Right ventricle myocardium inferior (tissue), 1 donor: ENCODE measurements at regions not wholly inside any gene's neighbourhood (a gene's known extent, or its start where the extent isn't known, plus 50 kb on each side); places are given as distances from the start of the nearest gene placed in this dataset.

Experiments used
- ATAC-seq: fragments of 200-7000 bp; cut with Tn5 transposase; one replicate; pipeline ENCODE4 v1.9.1; 2020; ENCODE audit warnings: mild to moderate bottlenecking, moderate library complexity
- DNase-seq: peaks from one replicate; pipeline ENCODE4 v3.0.0; 2021; ENCODE audit errors: missing footprints
- intact Hi-C: fragments of 100-400 bp; cut with DNase I; formaldehyde crosslinking; loops from one replicate; pipeline ENCODE4 v1.11.0; 2022
- donor health status: DM: no; HTN: yes; CAD: no; lungs with severe emphysema.

DNA sequence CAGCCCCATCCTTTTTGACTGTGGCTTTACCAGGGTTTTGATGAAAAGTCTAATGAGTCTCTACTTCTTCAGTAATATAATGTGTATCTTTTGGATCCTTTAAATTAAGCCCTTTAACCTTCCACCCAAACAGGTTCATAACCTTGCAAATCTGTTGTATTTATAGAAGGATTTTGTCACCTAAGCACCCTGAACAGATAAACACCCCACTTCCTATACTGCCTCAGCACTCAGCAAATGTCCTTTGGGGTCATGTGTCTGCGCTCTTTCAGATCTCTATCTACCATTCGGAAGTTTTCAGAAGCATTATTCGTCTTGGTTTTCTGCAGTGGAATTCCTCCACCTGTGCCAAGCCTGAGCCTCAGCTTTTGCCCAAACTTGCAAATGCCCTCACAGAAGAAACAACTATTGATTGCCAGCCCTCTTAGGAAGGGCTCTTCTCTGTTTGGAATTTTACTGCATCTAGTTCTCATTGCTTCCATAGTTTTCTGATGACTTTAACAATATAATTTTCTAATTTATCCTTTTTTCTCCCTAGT lies 214.8 kb upstream of the KCNJ16 start:
- intact Hi-C loops = no loop called here
- ATAC-seq (no peak), DNase-seq (no peak)

DNA sequence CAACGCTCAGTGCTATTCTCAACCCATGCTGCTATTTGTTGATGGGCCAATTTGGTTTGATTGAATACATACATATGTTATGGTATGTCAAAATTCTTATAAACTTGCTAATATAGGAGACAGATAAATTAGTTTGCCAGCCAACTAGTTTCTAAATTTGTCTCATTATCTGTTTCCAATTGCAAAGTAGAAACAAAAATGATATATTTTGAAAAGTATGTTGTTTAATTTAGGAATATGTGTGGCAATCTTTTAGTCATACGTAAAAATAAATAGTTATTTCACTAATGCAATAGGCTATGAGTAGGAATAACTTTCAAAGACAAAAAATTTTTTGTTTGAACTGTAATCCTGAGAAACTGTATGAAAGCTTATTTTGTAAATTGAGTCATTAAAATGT lies 210.6 kb upstream of the KCNJ16 start:
- intact Hi-C loops = no loop called here
- no peak for ATAC-seq
- DNase-seq = no peak

DNA sequence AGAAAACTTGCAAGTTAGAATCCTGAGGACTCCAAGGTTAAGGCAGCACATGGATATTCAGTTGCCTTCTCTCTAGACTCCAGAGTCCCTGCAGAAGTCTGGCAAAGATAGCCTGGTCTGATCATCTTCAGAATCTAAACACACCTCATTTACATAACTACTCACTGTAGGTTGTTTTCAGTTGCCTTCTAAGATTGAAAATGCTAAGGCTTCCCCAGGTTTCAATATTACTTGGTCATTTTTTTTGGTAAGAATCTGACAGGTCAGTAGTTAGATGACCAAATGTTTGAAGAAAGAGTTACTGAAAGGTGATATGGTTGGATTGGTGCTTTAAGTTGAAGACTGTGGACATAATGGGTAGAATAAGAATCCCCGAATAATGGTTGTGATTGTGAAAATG lies 205.4 kb upstream of the KCNJ16 start:
- ATAC-seq (no peak), DNase-seq (no peak)
- intact Hi-C loops = no loop called here

DNA sequence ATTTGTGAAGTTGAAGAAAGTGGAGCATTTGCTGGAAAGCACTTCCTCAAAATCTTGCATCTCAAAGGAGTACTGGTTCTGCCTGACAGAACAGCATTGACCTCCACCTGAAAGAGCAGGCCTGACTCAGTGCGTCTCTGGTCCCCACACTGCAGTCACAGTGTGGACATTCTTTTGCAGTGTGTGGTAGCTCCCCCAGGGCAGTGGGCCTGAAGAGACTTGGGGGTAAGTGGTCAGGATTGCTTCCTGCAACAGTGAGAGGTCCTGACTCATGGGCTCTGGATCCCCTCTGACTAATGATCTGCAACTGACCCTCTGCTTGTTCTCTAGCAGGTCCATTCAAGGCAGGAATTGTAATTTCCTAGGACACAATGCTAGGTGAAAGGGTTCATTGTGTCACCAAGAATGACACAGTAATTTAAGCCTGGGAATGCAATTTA lies 204.9 kb upstream of the KCNJ16 start:
- DNase-seq = no peak
- intact Hi-C loops = no loop called here
- ATAC-seq = no peak

DNA sequence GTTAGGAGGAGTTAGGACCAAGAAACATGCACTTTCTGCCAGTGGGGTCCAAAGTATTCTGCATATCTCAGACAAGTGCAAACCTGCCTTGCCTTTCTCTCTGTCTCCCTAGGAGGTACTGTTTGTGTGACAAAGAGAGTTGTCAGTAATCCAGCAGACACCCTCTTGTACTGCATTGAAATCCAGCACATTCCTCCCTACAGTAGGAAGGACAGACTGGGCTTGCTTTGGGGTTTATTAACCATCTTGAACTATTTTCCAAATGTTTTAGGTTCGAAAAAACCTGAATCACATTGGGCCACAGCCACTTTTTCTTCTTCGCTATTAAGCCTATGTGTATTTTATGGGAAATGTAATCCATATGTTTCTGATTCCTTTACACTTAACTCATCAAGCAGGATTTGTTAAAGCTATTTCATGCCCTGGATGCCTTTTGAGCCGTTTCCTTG lies 204.2 kb upstream of the KCNJ16 start:
- intact Hi-C loops = no loop called here
- DNase-seq = no peak
- no peak for ATAC-seq

DNA sequence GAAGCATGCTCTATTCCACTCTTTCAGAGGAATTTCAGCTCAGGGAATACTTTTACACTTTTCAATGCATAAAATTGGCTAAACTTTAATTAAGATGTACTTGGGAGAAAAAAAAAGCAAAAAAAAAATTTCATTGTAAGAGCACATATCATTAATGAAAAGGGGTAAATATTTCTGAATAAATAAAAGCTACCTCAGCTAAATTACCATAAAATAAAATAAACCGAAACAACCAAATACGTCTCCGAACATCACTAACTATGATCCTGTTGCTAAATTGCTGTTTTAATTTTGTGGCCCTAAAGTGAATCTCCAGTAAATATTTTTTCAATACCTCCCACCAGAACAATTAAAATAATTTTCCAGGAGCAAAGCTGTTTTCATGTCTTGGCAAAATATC lies 203.7 kb upstream of the KCNJ16 start:
- DNase-seq (no peak), ATAC-seq (no peak)
- intact Hi-C loops = no loop called here

DNA sequence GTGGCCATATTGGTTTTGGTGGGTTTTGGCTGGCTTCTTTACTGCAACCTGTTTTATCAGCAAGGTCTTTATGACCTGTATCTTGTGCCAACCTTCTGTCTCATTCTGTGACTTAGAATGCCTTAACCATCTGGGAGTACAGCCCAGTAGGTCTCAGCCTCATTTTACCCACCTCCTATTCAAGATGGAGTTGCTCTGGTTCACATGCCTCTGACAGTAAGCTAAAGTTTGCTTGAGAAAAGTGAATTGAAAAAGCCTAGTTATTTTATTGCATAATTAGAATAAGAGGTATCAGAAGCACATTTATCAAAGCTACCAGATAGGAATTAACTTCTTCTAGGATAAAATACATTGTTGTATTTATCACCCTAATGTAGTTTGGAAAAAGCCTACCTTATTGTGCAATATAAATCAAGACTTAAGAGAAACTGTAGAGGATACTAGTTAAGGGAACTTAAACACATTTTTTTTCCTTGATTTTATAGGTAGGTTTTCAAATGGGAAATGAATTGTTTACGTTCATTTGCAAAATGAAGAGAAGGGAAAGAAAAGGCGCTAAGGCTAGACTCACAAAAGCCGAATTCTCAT lies 202.3 kb upstream of the KCNJ16 start:
- ATAC-seq = no peak
- intact Hi-C loops = no loop called here
- DNase-seq = no peak

DNA sequence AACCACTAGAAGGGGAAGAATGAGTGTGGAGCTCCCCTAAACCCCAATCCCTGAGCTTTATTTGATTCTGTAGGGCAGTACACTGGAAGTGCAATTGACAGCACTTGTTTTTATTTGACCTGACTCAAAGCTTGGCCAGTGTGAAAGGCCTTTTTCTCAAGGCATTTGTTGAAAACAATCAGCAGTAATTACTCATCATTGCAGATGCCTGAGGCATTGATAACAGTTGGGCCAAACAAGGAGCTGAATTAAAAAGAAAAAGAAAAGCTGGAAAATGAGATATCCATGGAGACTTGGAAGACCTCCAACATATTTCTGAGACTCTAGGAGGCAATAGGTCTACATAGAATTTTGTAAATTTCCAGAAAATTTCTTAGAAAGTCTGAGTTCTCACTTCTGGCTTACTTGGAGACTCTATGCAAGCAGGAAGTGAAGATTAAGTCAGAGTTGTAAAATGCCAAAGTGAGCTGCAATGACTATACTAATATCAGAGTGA lies 200.8 kb upstream of the KCNJ16 start:
- no peak for ATAC-seq
- intact Hi-C loops = no loop called here
- DNase-seq = no peak

DNA sequence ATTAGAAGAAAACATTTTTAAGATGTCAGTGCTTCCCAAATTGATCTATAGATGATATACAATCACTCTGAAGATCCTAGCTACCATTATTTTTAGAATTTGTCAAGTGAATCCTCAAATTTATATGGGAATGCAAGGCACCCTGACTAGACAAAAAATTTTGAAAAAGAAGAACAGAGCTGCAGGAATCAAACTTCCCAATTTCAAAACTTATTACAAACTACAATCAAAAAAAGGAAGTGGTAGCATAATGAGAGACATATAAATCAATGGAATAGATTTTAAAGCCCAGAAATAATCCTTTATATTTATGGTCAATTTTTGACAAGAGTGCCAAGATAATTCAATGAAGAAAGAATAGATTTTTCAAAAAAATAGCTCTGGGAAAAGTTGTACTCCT lies 198.3 kb upstream of the KCNJ16 start:
- intact Hi-C loops = no loop called here
- DNase-seq (no peak), ATAC-seq (no peak)

DNA sequence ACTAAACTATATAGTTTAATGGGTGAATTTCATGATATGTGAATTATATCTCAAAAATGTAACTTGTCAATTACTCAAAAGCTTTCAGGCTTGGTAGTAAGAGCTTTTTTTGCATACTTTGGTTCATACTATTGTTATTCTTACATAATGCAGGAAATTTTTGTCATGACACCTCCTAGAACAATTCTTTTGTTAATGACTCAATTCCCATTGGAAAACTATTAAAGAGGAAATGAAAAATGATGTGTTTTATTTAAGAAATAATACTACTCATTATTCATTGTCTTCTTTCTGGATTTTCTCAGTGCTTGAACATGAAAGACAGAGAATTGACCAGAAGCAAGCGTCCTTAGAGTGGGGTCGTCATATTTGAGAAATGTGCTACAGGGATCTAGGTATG lies 196.4 kb upstream of the KCNJ16 start:
- intact Hi-C loops = no loop called here
- no peak for ATAC-seq
- no peak for DNase-seq

DNA sequence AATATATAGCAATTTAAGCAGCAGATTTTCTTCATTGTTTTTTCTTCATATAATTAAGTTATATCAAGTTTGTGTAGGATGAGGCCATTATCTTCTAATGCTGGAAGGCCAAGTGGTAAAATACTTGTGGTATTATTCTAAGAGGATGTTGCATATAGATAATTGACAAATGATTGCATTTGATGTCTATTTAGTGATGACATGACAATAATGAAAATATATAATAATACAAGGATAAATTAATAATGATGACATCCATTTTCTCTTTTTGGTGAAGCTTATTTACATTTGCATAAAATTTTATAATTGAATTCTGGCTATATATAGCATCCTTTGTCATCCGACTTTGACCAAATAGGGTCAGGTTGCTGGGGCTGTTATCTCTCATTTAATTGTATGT lies 195.4 kb upstream of the KCNJ16 start:
- intact Hi-C loops = no loop called here
- ATAC-seq = no peak
- DNase-seq = no peak

DNA sequence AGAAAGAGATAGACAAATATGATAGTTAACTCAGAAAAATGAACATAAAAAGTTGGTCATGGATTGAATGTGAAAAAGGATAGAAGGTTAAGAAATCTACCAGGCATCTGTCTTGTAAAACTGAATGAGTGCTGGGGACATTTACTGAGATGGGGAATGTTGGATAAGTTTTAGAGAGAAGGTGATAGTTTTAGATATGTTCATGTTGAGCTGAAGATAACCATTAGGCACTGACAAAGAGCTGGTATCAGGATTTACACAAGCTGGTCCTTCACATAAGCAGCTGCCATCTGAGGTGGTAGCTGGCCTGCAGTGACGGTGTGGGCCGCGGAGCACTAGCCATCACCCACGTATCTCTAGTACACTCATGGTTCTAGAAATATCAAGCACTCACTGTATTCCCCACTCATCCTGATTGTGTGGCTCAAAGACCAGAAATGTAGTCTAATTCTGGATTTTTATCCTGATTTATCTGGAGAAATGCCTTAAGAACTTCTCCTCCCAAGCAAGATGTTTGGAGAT lies 194.4 kb upstream of the KCNJ16 start:
- no peak for ATAC-seq
- intact Hi-C loops = no loop called here
- DNase-seq = no peak

DNA sequence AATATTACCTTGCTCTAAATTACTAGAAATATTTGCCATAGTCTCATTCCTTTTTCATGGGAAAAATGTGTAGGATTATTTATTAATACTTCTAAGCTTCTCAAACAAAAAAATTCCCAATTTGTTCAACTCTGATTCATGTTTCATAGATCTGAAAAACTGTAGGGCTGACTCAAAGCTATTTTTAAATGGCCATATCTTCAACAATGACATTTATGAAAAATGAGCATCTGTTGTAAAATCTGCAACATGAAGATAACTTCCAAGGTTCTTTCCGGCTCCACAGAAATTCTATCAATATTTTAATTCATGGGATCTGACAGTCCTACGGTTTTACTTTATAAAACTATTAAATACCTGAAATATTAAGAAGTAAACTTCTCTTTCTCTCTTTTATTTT lies 192.7 kb upstream of the KCNJ16 start:
- intact Hi-C loops = no loop called here
- no peak for ATAC-seq
- DNase-seq = no peak

DNA sequence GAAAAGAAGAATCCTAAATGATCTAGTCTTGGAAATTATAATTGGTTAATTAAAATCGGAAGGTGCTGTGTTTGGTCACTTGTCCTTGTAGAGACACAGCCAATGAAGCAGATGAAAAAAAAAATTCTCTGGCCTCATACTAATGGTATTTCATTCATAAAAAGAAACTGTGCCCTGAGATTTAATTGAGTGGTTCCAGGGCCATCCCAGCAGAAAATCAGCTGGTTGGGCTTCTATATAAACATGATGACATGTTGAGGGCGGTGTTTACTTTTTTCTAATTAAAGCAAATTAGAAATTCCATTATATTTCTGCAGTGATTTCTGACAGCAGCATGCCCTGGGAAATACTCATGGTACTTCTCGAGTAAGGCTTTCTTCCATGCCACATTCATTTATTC lies 191.9 kb upstream of the KCNJ16 start:
- intact Hi-C loops = no loop called here
- DNase-seq (no peak), ATAC-seq (no peak)

DNA sequence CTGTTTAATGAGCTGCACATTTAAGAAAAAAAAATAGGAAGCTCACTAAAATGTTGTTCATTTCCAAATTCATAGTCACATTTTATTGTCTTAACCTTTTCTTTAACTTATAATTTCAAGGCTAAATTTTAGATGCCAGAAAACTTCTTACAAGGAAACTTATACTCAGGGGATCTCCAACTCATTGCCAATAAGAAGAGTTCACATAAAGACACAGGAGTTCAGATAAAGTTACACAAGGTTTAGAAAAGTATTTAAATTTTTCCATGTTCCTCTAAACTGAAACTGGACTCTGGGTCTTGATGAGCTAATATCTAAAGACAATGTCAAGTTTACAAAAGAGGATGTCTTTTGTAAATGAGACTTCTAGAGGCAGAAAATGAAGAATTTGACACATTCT lies 190.7 kb upstream of the KCNJ16 start:
- intact Hi-C loops = no loop called here
- DNase-seq (no peak), ATAC-seq (no peak)

DNA sequence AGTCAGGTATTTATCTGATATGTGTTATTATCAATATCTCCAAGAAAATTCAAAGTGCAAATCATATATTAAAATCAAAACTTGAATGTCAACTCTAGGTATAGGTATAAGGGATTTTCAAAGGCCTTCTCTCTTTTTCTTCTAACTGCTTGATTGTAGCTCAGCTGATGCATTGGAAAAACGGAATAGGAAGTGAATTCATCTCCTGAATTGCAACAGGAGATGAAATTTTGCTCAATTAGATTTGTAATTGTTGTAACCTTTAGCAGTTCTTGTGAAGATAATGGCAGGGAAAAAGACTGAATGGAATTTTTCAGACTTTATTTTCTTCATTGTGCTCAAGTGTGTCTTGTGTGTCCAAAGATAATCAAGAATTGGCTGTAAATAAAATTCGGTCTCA lies 190.2 kb upstream of the KCNJ16 start:
- ATAC-seq (no peak), DNase-seq (no peak)
- intact Hi-C loops = no loop called here

DNA sequence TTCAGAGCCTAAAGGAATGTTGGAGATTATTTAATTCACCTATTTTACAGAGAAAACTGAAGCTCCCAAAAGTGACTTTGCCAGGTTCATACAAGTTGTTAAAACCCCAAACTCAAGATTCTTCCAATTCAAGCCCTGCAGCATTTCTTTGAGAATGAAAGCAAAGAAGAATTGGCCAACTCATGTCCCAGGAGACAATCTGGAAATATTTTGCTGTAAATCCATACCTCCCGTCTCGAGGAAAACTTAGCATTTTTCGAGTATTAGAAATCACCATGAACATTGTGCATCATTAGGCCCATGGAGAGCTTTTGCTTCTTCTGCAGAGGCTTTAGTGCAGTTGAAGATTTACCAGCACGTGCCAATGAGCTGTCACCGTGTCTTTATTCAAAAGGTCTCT lies 176.4 kb upstream of the KCNJ16 start:
- intact Hi-C loops = no loop called here

DNA sequence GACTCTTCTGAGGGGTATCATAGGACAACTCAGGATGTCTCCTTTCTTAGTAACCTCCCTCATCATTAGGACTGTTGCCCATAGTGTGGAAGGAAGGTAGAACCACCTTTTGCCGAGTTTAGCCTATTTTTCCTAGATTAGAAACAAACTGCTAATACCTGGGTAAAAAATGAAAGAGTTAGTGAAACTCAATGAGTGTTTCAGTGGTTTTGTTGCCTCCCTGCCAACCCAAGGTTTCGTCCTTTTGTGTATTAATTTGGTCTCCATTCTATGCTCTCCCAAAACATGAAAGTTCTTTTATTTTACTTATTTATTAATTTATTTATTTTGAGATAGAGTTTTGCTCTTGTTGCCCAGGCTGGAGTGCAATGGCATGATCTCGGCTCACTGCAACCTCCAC lies 174.9 kb upstream of the KCNJ16 start:
- intact Hi-C loops = loop anchor here (10.0 kb wide), 1 partner anchor 165 kb away; no protein-coding TSS in a partner anchor
- DNase-seq = no peak
- no peak for ATAC-seq

More for the DNA sequence above, 176.4 kb upstream of the KCNJ16 start:
- no peak for ATAC-seq
- DNase-seq = no peak

DNA sequence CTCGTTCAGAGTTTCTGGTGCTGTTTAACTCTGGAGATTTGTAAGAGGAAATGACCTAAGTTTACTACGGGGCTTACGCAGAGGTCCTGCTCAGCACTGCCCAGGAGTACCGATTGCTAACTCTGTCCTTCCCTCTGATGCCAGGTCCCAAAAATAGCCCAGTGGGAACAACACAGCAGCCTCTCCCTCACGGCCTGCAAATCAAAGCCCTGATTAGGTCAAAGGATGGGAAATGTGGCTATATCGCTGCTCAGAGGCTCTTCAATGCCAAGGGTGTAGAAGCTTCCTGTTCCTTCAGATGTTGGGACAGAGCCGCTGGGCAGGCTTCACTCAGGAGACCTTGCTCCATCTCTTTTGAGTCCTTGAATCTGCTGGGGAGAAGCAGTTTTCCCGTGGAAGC lies 174.2 kb upstream of the KCNJ16 start:
- DNase-seq (no peak), ATAC-seq (peak; percentile 92)
- intact Hi-C loops = loop anchor here (10.0 kb wide), 1 partner anchor 166 kb away; no protein-coding TSS in a partner anchor

DNA sequence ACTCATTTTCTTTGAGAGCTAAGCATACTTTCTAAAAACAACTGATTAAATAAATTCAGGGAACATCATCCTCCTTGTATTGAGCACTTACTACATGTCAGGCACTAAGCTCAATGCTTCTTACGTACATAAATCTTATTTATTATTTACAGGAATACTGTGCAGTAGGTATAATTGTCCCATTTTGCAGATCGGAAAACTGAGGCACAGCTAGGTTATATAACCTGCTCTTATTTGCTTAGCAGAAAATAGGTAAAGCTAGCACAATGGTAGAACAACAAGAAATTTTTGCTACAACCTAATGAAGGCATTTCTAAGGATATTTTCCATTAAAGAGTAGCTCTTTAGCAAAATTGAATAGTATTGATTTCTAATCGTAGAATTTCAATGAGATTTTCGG lies 168.7 kb upstream of the KCNJ16 start:
- intact Hi-C loops = loop anchor here (10.0 kb wide), 1 partner anchor 172 kb away; no protein-coding TSS in a partner anchor
- DNase-seq (no peak), ATAC-seq (no peak)
